NB4 (cell line): ENCODE measurements at regions not wholly inside any gene's neighbourhood (a gene's known extent, or its start where the extent isn't known, plus 50 kb on each side); places are given as distances from the start of the nearest gene placed in this dataset.

Source experiments
- DNase-seq: peaks from one replicate; pipeline ENCODE4 v3.0.0; 2010; ENCODE audit warnings: low read depth
- H3K4me3 ChIP-seq: one replicate; pipeline ENCODE4 v1.5.1; 2011; ENCODE audit warnings: mild to moderate bottlenecking, low read depth, low read length, moderate library complexity
- MYC ChIP-seq: IDR thresholded peaks from 2 replicates; pipeline ENCODE4 v1.6.1; 2011; ENCODE audit warnings: low read depth, low read length
- POLR2A ChIP-seq: IDR thresholded peaks from 2 replicates; pipeline ENCODE4 v1.6.1; 2011; ENCODE audit warnings: mild to moderate bottlenecking; ENCODE audit not compliant: insufficient read length; ENCODE audit errors: extremely low read depth
- TF ChIP-seq, protein P1 (sequence below): IDR thresholded peaks from 2 replicates; pipeline ENCODE4 v1.6.1; 2011; ENCODE audit warnings: low read depth, low read length
- TF ChIP-seq, protein P2 (sequence below): IDR thresholded peaks from one replicate; pipeline ENCODE4 v1.5.1; 2012; ENCODE audit warnings: low read depth, low read length

DNA sequence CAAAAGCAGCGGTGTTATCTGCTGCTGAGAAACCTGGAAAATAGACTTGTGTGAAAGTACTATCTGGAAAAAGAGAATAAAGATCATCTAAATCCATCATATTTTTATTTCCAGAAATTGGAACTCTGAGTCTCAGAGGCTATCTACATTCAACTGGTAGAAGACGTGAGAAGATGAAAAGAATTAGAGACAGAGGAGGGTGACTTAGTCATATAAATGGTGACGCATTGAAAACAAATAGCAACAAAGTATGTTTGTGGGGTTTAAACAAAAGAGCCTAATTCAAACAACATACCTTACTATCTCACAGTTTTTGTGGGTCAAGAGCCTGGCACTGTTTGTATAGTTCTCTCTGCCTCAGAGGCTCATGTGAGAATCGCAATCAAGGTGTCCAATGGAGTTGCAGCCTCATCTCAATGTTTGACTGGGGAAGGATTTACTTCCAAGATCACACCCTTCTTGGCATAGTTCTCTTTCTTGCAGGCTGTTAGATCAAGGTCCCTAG, 757.1 kb upstream of the SLC35B3 start:
- no peak overlapping the region for H3K4me3 ChIP-seq
- DNase-seq, result no peak
- TF ChIP-seq MYC (no peak), POLR2A (no peak)
- TF ChIP-seq, protein P1, sequence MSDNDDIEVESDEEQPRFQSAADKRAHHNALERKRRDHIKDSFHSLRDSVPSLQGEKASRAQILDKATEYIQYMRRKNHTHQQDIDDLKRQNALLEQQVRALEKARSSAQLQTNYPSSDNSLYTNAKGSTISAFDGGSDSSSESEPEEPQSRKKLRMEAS, result no peak
- TF ChIP-seq, protein P2, sequence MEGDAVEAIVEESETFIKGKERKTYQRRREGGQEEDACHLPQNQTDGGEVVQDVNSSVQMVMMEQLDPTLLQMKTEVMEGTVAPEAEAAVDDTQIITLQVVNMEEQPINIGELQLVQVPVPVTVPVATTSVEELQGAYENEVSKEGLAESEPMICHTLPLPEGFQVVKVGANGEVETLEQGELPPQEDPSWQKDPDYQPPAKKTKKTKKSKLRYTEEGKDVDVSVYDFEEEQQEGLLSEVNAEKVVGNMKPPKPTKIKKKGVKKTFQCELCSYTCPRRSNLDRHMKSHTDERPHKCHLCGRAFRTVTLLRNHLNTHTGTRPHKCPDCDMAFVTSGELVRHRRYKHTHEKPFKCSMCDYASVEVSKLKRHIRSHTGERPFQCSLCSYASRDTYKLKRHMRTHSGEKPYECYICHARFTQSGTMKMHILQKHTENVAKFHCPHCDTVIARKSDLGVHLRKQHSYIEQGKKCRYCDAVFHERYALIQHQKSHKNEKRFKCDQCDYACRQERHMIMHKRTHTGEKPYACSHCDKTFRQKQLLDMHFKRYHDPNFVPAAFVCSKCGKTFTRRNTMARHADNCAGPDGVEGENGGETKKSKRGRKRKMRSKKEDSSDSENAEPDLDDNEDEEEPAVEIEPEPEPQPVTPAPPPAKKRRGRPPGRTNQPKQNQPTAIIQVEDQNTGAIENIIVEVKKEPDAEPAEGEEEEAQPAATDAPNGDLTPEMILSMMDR, result no peak

DNA sequence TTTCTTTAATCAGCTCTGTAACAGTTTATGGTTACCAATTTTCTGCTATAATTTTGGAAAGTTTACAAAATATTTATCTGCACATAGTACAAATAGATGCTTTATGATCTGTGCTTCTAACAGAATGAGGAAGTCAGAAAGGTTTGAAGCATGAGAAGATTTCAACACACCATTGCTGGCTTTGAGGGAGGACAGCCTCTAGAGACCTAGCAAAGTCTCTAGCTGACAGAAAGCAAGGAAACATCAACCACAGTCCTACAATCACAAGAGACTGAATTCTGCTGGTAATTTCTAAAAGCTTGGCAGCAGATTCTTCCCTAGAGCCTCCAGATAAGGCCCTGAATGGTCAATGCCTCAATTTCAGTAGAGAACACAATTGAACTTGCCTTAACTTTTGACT, 750.8 kb upstream of the SLC35B3 start:
- TF ChIP-seq POLR2A (no peak), MYC (no peak)
- TF ChIP-seq, protein P1, result no peak
- TF ChIP-seq, protein P2, result no peak
- no peak overlapping the region for H3K4me3 ChIP-seq
- peak; percentile 80 for DNase-seq

DNA sequence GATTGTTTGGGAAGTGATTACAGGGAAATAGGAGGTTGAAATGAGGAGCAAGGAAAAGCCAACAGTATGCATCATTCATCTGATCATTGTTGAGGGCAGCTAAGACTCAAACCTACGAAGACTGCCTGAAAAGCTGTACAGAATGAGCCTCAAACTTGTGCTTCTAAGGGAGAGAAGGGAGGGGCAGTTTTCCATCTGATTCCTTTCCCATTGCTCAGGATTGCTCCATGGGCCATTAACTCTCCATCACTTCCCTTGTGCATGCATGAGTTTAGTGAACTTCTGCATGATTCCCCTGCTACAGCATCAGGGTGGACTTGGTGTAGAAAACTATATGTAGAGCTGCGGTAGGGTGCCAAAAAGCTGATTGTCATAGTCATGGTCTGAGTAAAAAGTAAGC, 742.7 kb upstream of the SLC35B3 start:
- no peak for DNase-seq
- no peak overlapping the region for H3K4me3 ChIP-seq
- TF ChIP-seq POLR2A, result no peak
- TF ChIP-seq, protein P1, result no peak

DNA sequence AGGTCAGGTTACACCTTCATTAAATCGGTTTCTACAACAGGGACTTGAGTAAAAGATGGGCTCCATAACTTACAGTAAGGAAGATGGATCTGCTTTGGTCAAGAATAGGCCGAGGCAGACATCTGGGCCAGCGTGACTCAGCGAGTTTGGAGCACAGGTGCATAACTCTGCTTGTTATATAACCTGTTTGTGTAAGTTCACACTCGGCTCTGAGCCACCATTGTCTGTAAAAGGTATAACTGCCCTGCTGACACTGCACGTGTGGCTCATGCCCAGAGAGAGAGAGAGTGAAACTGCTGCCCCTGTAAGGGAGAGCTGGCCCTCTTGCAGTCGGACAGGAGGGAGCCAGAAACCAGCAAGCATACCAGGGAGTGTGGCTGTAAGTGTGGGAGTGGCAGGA, 737.9 kb upstream of the SLC35B3 start:
- DNase-seq, result no peak
- TF ChIP-seq, protein P1, result no peak
- H3K4me3 ChIP-seq, result no peak overlapping the region

DNA sequence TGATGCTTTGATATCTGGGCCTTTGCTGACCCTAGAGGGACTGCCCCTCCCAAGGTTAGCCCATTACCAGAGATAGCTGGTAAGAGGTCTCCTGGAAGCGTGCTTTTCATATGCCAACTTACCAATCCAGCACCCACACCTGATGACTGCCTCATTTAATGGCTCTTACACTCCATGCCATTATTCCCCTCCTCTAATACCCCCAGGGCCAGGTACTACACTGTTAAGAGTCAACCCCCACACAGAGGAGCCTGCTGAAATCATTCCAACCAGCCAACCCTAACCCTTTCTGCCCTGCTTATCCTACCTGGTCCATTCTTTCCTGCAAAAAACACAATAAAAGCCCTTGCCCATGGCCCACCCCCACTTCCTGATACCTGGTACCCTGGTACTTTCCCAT, 736.8 kb upstream of the SLC35B3 start:
- no peak for TF ChIP-seq MYC
- TF ChIP-seq, protein P1, result no peak
- TF ChIP-seq, protein P2, result no peak
- TF ChIP-seq POLR2A, result no peak
- no peak for DNase-seq
- no peak overlapping the region for H3K4me3 ChIP-seq

DNA sequence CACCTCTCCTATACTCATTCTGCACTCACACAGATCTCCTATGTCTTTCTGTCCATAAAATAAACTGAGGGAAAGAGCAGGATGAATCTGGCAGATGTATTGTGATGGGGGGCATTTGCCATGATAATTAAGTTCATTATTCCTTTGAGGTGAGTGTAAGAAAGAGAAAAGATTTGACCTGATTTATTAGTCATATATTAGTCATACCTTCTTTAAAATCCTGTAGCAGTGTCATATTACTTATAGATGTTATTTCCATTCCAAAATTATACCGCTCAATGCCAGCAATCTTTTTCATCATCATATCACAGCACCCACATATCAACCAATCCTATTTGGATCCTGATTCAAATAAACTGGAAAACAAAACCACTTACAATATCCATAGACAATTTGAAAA, 733.3 kb upstream of the SLC35B3 start:
- no peak for DNase-seq

DNA sequence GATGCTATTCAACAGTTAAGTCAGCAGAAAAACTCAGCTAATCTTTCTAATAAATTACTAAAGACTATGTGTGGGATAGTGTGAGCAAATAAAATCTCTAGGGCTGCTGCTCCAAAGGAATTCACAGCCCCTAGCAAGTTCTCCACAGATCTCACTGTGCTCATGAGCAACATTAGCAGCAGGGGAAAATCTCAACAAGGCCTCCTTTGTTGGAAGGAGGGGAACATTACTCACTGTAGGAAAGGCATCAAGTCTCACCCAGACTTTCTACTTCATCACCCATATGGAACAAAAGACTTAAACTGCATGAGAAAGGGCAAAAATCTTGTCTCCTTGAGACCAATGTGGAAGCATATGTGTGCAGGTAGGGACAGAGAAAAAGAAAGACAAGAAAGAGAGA, 726.4 kb upstream of the SLC35B3 start:
- TF ChIP-seq, protein P2, result no peak
- TF ChIP-seq, protein P1, result no peak
- TF ChIP-seq MYC, result no peak
- TF ChIP-seq POLR2A, result no peak
- no peak overlapping the region for H3K4me3 ChIP-seq
- DNase-seq, result no peak

More for the DNA sequence above, 733.3 kb upstream of the SLC35B3 start:
- H3K4me3 ChIP-seq, result no peak overlapping the region
- TF ChIP-seq, protein P2, result no peak
